HAP-1 (cell line): ENCODE measurements at regions not wholly inside any gene's neighbourhood (a gene's known extent, or its start where the extent isn't known, plus 50 kb on each side); places are given as distances from the start of the nearest gene placed in this dataset.

ENCODE experiments used
- DNase-seq, 2 experiments: peaks; one replicate each; pipeline ENCODE4 v3.0.0-alpha.2; 2016 to 2020; ENCODE audit warnings: low spot score in 2 of 2
- H3K27me3 ChIP-seq: fragments of 250-450 bp; sonication (Bioruptor Pico); 2 replicates; pipeline ENCODE4 v1.5.1; 2020; ENCODE audit warnings: low read depth, mild to moderate bottlenecking, moderate library complexity
- H3K36me3 ChIP-seq: fragments of 250-450 bp; sonication (Bioruptor Pico); replicated peaks from 2 replicates; pipeline ENCODE4 v1.5.1; 2020; ENCODE audit warnings: mild to moderate bottlenecking
- H3K4me1 ChIP-seq: fragments of 250-450 bp; sonication (Bioruptor Pico); 2 replicates; pipeline ENCODE4 v1.5.1; 2020; ENCODE audit warnings: mild to moderate bottlenecking
- H3K4me3 ChIP-seq: fragments of 250-450 bp; sonication (Bioruptor Pico); 2 replicates; pipeline ENCODE4 v1.5.1; 2020; ENCODE audit warnings: mild to moderate bottlenecking, moderate library complexity
- H3K9me3 ChIP-seq: fragments of 250-450 bp; sonication (Bioruptor Pico); 2 replicates; pipeline ENCODE4 v1.5.1; 2020; ENCODE audit warnings: mild to moderate bottlenecking, moderate library complexity
- in situ Hi-C: fragments of 300-500 bp; cut with MboI; formaldehyde crosslinking; loops from 3 replicates; pipeline ENCODE4 v1.14.3; 2020; ENCODE audit warnings: low sequenced_read_pairs, inconsistent platforms, mixed read lengths

DNA sequence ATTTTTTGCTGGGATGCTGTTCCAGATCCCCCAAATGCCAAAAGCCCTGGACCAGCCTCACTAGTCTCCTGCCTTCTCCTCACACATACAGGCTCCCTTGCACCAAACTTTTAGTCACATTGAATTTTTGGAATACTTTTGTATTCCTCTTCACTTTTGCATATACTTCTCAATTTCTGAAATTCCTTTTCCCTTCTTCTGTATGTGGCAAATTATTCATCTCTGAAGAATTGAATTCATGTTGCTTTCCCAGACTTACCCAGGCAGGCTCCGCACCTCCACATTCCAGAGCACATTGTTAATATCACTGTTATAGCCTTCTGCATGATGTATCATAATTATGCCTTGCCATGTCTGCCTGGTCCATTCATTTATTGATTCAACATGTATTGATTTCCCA, 255.3 kb upstream of the POU3F2 start:
- no peak for DNase-seq
- Histone ChIP-seq H3K4me3 (no peak overlapping the region), H3K27me3 (no peaks in the 10 kb centered on the region), H3K4me1 (no peaks in the 10 kb centered on the region), H3K36me3 (no peaks in the 10 kb centered on the region), H3K9me3 (no peaks in the 10 kb centered on the region)
- in situ Hi-C loops: no loop called here

GRCh38 chr6:98579941-98580340, 254.4 kb upstream of the POU3F2 start:
- in situ Hi-C loops: no loop called here
- DNase-seq: no peak
- H3K27me3 ChIP-seq: no peaks in the 10 kb centered on the region
- H3K4me3 ChIP-seq: no peak overlapping the region
- no peaks in the 10 kb centered on the region for H3K36me3 ChIP-seq
- no peaks in the 10 kb centered on the region for H3K4me1 ChIP-seq
- no peaks in the 10 kb centered on the region for H3K9me3 ChIP-seq

GRCh38 chr6:98581705-98582104, 252.7 kb upstream of the POU3F2 start:
- DNase-seq: no peak
- no peaks in the 10 kb centered on the region for H3K9me3 ChIP-seq
- peaks cover 2% of the 10 kb centered on the region; the same call in 1 of the 2 replicates for H3K27me3 ChIP-seq
- no peak overlapping the region for H3K4me3 ChIP-seq
- H3K4me1 ChIP-seq: no peaks in the 10 kb centered on the region
- no peaks in the 10 kb centered on the region for H3K36me3 ChIP-seq
- in situ Hi-C loops: no loop called here

DNA sequence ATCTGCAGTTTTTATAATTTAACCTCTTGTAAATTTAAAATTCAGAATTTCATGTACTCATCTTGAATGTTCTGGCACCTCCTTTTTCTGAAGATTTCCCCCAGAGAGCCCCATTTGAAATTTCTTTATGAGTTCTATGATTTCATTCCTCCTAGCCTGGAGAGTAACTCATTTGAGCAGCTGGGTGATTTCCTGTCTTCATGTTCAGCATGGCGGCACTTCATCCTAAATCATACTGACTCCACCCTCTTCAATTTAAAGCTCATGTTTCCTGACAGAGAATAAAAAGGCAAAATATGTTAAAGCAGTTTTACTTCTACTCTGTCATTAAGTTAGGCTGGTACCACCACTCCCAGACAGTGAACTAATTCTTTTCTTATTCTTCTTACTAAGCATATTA, 250.9 kb upstream of the POU3F2 start:
- in situ Hi-C loops: no loop called here
- no peak overlapping the region for H3K4me3 ChIP-seq
- no peaks in the 10 kb centered on the region for H3K9me3 ChIP-seq
- no peaks in the 10 kb centered on the region for H3K36me3 ChIP-seq
- H3K27me3 ChIP-seq: peaks cover 8% of the 10 kb centered on the region; the same call in 1 of the 2 replicates
- H3K4me1 ChIP-seq: no peaks in the 10 kb centered on the region
- DNase-seq: no peak

- Histone ChIP-seq H3K36me3 (no peaks in the 10 kb centered on the region), H3K27me3 (peaks cover 8% of the 10 kb centered on the region; the same call in 1 of the 2 replicates), H3K4me1 (no peaks in the 10 kb centered on the region), H3K4me3 (no peak overlapping the region), H3K9me3 (no peaks in the 10 kb centered on the region)
- DNase-seq: no peak
- in situ Hi-C loops: no loop called here
Observed at GRCh38 chr6:98586163-98586562, 248.2 kb upstream of the POU3F2 start.

GRCh38 chr6:98587555-98587954, 246.8 kb upstream of the POU3F2 start:
- Histone ChIP-seq H3K9me3 (no peaks in the 10 kb centered on the region), H3K36me3 (no peaks in the 10 kb centered on the region), H3K27me3 (peaks cover 8% of the 10 kb centered on the region; the same call in 1 of the 2 replicates), H3K4me1 (no peaks in the 10 kb centered on the region), H3K4me3 (no peak overlapping the region)
- no peak for DNase-seq
- in situ Hi-C loops: no loop called here

GRCh38 chr6:98589536-98589935, 244.8 kb upstream of the POU3F2 start:
- Histone ChIP-seq H3K9me3 (no peaks in the 10 kb centered on the region), H3K27me3 (peaks cover 8% of the 10 kb centered on the region; the same call in 1 of the 2 replicates), H3K4me3 (no peak overlapping the region), H3K4me1 (peaks cover 5% of the 10 kb centered on the region; the same call in 1 of the 2 replicates), H3K36me3 (no peaks in the 10 kb centered on the region)
- in situ Hi-C loops: no loop called here
- DNase-seq: no peak

GRCh38 chr6:98590136-98590681, 244.2 kb upstream of the POU3F2 start:
- Histone ChIP-seq H3K4me1 (peaks cover 5% of the 10 kb centered on the region; the same call in 1 of the 2 replicates), H3K36me3 (no peaks in the 10 kb centered on the region), H3K9me3 (no peaks in the 10 kb centered on the region), H3K27me3 (peaks cover 8% of the 10 kb centered on the region; the same call in 1 of the 2 replicates), H3K4me3 (no peak overlapping the region)
- no peak for DNase-seq
- in situ Hi-C loops: no loop called here

DNA sequence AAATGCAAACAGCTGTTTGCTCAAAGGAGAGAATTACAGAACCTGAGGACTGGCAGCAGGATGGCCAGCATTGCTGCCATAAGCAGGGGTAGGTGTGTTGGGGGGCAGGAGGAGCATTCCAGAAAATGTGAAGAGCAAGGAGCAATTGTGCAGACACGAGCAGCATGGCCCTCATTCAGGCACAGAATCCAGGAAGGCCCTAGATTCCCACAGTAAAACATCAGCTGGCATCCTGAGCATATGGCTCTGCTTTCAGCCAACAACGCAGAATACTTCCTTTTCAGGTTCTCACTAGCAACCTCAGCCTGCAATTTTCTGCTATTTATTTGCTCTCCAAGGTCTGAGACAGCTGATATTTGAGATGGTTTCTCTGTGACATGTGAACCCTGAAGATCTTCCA, 243.4 kb upstream of the POU3F2 start:
- no peak for DNase-seq
- Histone ChIP-seq H3K4me3 (no peak overlapping the region), H3K36me3 (no peaks in the 10 kb centered on the region), H3K9me3 (no peaks in the 10 kb centered on the region), H3K27me3 (peaks cover 8% of the 10 kb centered on the region; the same call in 1 of the 2 replicates), H3K4me1 (peaks cover 5% of the 10 kb centered on the region; the same call in 1 of the 2 replicates)
- in situ Hi-C loops: no loop called here

GRCh38 chr6:98593676-98594075, 240.7 kb upstream of the POU3F2 start:
- in situ Hi-C loops: no loop called here
- no peak for DNase-seq
- peaks cover 5% of the 10 kb centered on the region; the same call in 1 of the 2 replicates for H3K4me1 ChIP-seq

DNA sequence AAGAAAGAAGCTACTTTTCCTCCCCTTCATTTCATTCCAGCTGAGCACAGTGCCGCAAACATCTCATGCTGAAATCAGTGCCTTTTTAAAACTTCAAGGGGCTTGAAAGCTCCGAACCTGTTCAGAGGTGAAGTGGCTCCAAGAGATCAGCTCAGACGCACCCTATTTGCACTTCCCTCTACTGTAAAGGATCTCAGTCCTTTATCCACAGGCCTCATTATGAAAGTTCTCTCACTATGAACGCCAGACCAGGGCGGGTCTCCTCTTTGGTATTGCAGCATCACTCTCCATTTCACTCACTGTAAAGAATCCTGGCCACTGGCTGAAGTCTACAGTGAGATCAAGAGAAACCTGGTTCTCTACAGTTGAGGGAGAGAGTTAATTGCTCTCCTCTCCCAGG, 232.7 kb upstream of the POU3F2 start:
- DNase-seq: no peak
- in situ Hi-C loops: no loop called here
- Histone ChIP-seq H3K4me3 (no peak overlapping the region), H3K27me3 (no peaks in the 10 kb centered on the region), H3K4me1 (0 out of 2 replicates have a peak, but pooled peaks cover 3% of the 10 kb centered on the region), H3K9me3 (no peaks in the 10 kb centered on the region), H3K36me3 (no peaks in the 10 kb centered on the region)

More at GRCh38 chr6:98593676-98594075, 240.7 kb upstream of the POU3F2 start:
- Histone ChIP-seq H3K27me3 (no peaks in the 10 kb centered on the region), H3K36me3 (no peaks in the 10 kb centered on the region), H3K9me3 (no peaks in the 10 kb centered on the region), H3K4me3 (no peak overlapping the region)

GRCh38 chr6:98605705-98606104, 228.7 kb upstream of the POU3F2 start:
- H3K27me3 ChIP-seq: no peaks in the 10 kb centered on the region
- no peak for DNase-seq
- in situ Hi-C loops: no loop called here
- H3K4me1 ChIP-seq: 0 out of 2 replicates have a peak, but pooled peaks cover 1% of the 10 kb centered on the region
- no peaks in the 10 kb centered on the region for H3K9me3 ChIP-seq
- H3K36me3 ChIP-seq: no peaks in the 10 kb centered on the region
- no peak overlapping the region for H3K4me3 ChIP-seq

DNA sequence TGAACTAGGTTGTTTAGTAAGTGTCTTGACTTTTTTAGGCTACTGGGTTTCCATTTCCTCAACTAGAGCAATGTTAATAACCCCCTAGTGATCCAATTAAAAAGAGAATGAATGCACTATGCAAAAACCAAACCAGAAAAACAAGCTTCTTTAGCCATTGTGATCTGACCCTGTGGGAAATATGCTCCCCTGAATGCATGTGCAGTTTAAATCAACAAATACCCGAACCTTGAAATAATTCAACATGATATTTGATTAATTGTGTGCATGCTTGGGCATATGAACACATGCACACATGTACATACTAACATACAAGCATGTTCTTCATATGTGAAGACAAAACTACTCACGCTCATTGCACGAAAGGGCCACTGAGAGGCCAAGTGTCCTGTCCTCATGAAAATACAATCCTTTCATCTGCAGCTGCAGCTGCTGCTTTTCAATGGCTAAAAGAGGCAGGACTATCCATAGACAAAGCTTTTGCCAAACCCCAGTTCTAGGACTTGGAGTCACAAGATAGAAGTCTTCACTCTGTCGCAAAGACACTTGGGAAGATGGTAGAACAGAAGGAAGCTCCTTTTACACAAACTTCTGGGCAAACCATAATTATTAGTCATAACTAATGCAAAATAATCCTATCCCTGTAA, 207.1 kb upstream of the POU3F2 start:
- H3K9me3 ChIP-seq: no peaks in the 10 kb centered on the region

DNA sequence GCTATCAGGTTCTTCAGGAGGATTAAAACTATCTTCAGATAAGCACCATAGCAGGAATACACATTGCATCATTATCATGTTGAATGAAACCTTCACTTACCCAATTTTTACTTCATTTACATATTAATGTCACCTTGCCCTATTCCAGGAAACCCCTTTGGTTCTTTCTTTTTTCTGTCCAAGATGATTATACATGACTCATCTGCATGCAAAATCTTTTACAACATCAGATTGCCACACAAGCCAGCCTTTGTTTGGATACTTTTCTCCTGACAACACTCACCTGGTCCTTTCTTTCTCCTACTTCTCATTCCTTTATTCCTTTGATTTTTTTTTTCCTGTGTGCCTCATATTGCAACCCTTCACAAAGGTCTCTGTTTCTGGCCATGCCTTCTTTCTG, 200.5 kb upstream of the POU3F2 start:
- H3K4me3 ChIP-seq: no peak overlapping the region
- in situ Hi-C loops: loop anchor here (25.0 kb wide), 1 partner anchor 203 kb away; the partner anchor contains the start of gene POU3F2
- H3K9me3 ChIP-seq: no peaks in the 10 kb centered on the region
- peak in 1 of 2 experiments; percentile 53 for DNase-seq
- no peaks in the 10 kb centered on the region for H3K36me3 ChIP-seq
- no peaks in the 10 kb centered on the region for H3K27me3 ChIP-seq
- peaks cover 29% of the 10 kb centered on the region for H3K4me1 ChIP-seq

More for the DNA sequence above, 207.1 kb upstream of the POU3F2 start:
- Histone ChIP-seq H3K4me1 (no peaks in the 10 kb centered on the region), H3K36me3 (no peaks in the 10 kb centered on the region), H3K4me3 (no peak overlapping the region), H3K27me3 (no peaks in the 10 kb centered on the region)
- DNase-seq: no peak
- in situ Hi-C loops: loop anchor here (25.0 kb wide), 1 partner anchor 210 kb away; the partner anchor contains the start of gene POU3F2
